ENCODE measurements at regions not wholly inside any gene's neighbourhood (a gene's known extent, or its start where the extent isn't known, plus 50 kb on each side); places are given as distances from the start of the nearest gene placed in this dataset.

DNA sequence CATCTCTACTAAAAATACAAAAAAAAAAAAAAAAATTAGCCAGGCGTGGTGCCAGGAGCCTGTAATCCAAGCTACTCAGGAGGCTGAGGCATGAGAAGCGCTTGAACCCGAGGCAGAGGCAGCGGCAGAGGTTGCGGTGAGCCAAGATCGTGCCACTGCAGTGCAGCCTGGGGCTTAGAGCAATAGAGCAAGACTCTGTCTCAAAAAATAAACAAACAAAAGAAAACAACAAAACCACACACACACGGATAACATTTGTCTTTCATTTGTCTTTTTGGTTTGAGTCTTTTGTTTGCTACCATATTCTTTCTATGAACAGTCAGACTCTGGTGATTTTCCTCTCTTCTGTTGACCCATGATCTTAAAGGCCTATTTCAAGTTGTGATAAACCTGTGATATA lies 1168.3 kb upstream of the WWC1 start:
- TF ChIP-seq, protein P1, sequence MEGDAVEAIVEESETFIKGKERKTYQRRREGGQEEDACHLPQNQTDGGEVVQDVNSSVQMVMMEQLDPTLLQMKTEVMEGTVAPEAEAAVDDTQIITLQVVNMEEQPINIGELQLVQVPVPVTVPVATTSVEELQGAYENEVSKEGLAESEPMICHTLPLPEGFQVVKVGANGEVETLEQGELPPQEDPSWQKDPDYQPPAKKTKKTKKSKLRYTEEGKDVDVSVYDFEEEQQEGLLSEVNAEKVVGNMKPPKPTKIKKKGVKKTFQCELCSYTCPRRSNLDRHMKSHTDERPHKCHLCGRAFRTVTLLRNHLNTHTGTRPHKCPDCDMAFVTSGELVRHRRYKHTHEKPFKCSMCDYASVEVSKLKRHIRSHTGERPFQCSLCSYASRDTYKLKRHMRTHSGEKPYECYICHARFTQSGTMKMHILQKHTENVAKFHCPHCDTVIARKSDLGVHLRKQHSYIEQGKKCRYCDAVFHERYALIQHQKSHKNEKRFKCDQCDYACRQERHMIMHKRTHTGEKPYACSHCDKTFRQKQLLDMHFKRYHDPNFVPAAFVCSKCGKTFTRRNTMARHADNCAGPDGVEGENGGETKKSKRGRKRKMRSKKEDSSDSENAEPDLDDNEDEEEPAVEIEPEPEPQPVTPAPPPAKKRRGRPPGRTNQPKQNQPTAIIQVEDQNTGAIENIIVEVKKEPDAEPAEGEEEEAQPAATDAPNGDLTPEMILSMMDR (IDR thresholded peaks at IDR 0.05), result no peak
- TF ChIP-seq POLR2A (IDR thresholded peaks at IDR 0.05) (no peak), POLR2AphosphoS5 (IDR thresholded peaks at IDR 0.05) (no peak), EP300 (IDR thresholded peaks at IDR 0.05; ENCODE audit: low read depth) (no peak)

All from transverse colon (tissue), 4 donors.